Thyroid gland (tissue), 4 donors: ENCODE measurements at regions not wholly inside any gene's neighbourhood (a gene's known extent, or its start where the extent isn't known, plus 50 kb on each side); places are given as distances from the start of the nearest gene placed in this dataset.

Source experiments
- DNase-seq, 2 donors: peaks; one replicate each; pipeline ENCODE4 v3.0.0-alpha.2; 2019
- H3K27ac ChIP-seq, 3 donors: fragments of 200-600 bp; sonication (generic); 1 replicate in 2 of 3; 2 replicates in 1 of 3; pipeline ENCODE4 v1.5.1; 2016 to 2019; ENCODE audit warnings: mild to moderate bottlenecking in 1 of 3, moderate library complexity in 1 of 3
- H3K27me3 ChIP-seq: fragments of 200-600 bp; sonication (generic); one replicate; pipeline ENCODE4 v1.5.1; 2019
- H3K36me3 ChIP-seq, 2 donors: fragments of 200-600 bp; sonication (generic); one replicate each; pipeline ENCODE4 v1.5.1; 2016 to 2019
- H3K4me1 ChIP-seq, 2 donors: fragments of 200-600 bp; sonication (generic); one replicate each; pipeline ENCODE4 v1.5.1; 2017 to 2019
- H3K4me3 ChIP-seq, 3 donors: fragments of 200-600 bp; sonication (generic); replicated peaks in 1 of 3; 1 replicate in 2 of 3; 2 replicates in 1 of 3; pipeline ENCODE4 v1.5.1; 2016; ENCODE audit warnings: mild to moderate bottlenecking in 1 of 3
- H3K9me3 ChIP-seq: fragments of 200-600 bp; sonication (generic); one replicate; pipeline ENCODE4 v1.5.1; 2017
- POLR2A ChIP-seq, 2 donors: fragments of 450-650 bp; IDR thresholded peaks; one replicate each; pipeline ENCODE4 v1.6.1; 2017; ENCODE audit warnings: antibody characterized with exemption in 2 of 2, mild to moderate bottlenecking in 2 of 2, moderate library complexity in 1 of 2
- WGBS, 2 donors: methylation state at CpG; one replicate each; pipeline ENCODE4 v1.1.5; 2017; 5-methylcytosine and 5-hydroxymethylcytosine counted together
- intact Hi-C: fragments of 100-400 bp; cut with DNase I; formaldehyde crosslinking; loops from one replicate; pipeline ENCODE4 v1.15.1; 2023
- TF ChIP-seq, protein P1 (sequence below), 6 experiments: fragments of 200-600 bp in 3 of 6; fragments of 450-650 bp in 3 of 6; sonication (generic) in 3 of 6; IDR thresholded peaks; one replicate each; pipeline ENCODE4 v1.5.1; 2016 to 2019; ENCODE audit warnings: antibody characterized with exemption in 6 of 6, mild to moderate bottlenecking in 2 of 6, inconsistent platforms in 1 of 6, moderate library complexity in 1 of 6

DNA sequence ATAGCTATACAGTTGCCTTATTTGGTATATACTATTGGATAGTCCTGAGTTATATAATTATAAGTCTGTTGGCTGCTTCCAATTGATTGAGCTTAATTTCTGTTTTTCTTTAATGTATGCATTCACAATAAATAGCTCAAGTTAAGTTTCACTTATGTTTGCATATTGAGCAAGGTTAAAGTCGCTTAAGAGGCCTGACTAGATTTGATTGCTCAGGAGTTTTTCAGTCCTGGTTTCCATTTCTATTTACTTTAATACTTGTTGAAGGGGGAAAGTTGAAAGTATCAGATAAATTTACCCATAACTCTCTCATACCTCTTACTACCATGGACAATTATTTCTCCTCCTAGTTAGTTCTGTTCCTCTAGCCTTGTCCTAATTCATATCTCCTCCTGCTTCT, 294.7 kb downstream of the ARL4A start:
- WGBS, 2 donors, result 87 to 93% methylated on average over 1 of the region's 1 CpG
- no peaks in the 10 kb centered on the region for H3K4me1 ChIP-seq
- no peaks in the 10 kb centered on the region for H3K27me3 ChIP-seq
- TF ChIP-seq POLR2A (IDR thresholded peaks at IDR 0.05), result no peak
- TF ChIP-seq, protein P1, sequence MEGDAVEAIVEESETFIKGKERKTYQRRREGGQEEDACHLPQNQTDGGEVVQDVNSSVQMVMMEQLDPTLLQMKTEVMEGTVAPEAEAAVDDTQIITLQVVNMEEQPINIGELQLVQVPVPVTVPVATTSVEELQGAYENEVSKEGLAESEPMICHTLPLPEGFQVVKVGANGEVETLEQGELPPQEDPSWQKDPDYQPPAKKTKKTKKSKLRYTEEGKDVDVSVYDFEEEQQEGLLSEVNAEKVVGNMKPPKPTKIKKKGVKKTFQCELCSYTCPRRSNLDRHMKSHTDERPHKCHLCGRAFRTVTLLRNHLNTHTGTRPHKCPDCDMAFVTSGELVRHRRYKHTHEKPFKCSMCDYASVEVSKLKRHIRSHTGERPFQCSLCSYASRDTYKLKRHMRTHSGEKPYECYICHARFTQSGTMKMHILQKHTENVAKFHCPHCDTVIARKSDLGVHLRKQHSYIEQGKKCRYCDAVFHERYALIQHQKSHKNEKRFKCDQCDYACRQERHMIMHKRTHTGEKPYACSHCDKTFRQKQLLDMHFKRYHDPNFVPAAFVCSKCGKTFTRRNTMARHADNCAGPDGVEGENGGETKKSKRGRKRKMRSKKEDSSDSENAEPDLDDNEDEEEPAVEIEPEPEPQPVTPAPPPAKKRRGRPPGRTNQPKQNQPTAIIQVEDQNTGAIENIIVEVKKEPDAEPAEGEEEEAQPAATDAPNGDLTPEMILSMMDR (IDR thresholded peaks at IDR 0.05), result no peak
- no peak for DNase-seq
- no peaks in the 10 kb centered on the region for H3K9me3 ChIP-seq
- no peak overlapping the region for H3K27ac ChIP-seq
- intact Hi-C loops, result no loop called here
- no peak overlapping the region for H3K4me3 ChIP-seq
- H3K36me3 ChIP-seq, result no peaks in the 10 kb centered on the region

DNA sequence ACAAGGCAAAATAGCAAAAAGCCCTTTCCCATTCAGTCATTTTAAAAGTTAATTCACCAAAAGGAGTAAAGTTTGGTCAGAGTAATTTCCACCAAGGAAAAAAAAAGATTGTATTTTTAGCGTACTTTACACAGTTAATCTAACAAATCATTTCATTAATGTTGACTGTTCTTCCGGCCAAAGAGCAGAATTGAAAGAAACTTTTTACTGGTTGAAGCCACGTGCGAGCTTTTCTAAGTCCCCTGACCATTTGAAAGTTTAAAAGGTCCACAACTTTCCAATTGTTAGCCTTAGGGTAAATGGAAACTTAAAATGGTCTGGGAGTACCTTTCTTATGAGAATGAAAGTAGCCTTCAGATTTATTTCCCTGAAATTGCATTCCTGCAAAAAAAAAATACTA, 296.7 kb downstream of the ARL4A start:
- no peaks in the 10 kb centered on the region for H3K9me3 ChIP-seq
- 80 to 83% methylated on average over 4 of the region's 4 CpGs for WGBS, 2 donors
- no peak for DNase-seq
- no peaks in the 10 kb centered on the region for H3K4me1 ChIP-seq
- no peak overlapping the region for H3K27ac ChIP-seq
- no peak for TF ChIP-seq POLR2A (IDR thresholded peaks at IDR 0.05)
- TF ChIP-seq, protein P1 (IDR thresholded peaks at IDR 0.05), result no peak
- intact Hi-C loops, result no loop called here
- H3K36me3 ChIP-seq, result no peaks in the 10 kb centered on the region
- no peak overlapping the region for H3K4me3 ChIP-seq
- H3K27me3 ChIP-seq, result no peaks in the 10 kb centered on the region

DNA sequence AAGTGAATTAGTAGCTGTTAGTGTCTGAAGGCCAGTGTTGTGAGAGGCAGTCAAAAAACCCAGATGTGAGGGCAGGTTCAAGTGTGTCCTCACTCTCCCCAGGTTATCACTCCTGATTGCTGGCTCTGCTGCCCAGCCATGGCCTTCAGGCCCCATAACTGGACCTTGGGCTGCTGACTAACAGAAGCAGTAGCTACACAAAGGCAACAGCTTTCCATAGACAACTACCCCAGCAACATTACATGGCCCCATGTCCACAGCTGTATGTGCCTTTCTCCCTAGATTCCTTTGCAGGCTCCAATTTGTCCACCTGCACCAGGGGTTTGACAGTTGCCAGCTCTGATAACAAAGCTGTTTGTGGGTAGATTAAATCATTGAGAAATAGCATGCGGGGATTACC, 297.8 kb downstream of the ARL4A start:
- WGBS, 2 donors, result 90 to 98% methylated on average over 1 of the region's 1 CpG
- Histone ChIP-seq H3K27me3 (no peaks in the 10 kb centered on the region), H3K4me3 (no peak overlapping the region), H3K27ac (no peak overlapping the region), H3K36me3 (no peaks in the 10 kb centered on the region), H3K4me1 (no peaks in the 10 kb centered on the region), H3K9me3 (no peaks in the 10 kb centered on the region)
- no peak for DNase-seq
- TF ChIP-seq, protein P1 (IDR thresholded peaks at IDR 0.05), result no peak
- TF ChIP-seq POLR2A (IDR thresholded peaks at IDR 0.05), result no peak
- intact Hi-C loops, result no loop called here

DNA sequence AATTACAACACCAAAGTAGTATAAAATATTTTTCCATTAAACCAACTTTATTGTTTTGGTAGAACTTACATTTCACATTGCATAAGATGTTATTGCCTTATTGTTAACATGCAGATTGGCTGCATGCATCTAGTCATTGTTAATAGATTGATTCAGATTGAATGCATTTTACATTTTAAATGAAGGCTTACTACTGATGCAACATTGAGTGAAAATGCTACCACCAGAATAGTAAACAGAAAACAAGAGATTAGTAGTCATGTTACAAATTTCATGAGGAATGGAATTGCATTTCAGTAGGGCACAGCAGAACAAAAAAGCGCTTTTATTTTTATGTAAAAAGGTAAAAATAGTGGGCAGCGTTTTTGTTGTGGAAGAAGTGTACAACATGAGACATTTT, 298.3 kb downstream of the ARL4A start:
- no peak for DNase-seq
- H3K4me1 ChIP-seq, result no peaks in the 10 kb centered on the region
- no peak overlapping the region for H3K4me3 ChIP-seq
- TF ChIP-seq, protein P1 (IDR thresholded peaks at IDR 0.05), result no peak
- no peak for TF ChIP-seq POLR2A (IDR thresholded peaks at IDR 0.05)
- no peaks in the 10 kb centered on the region for H3K36me3 ChIP-seq
- no peaks in the 10 kb centered on the region for H3K27me3 ChIP-seq
- no peaks in the 10 kb centered on the region for H3K9me3 ChIP-seq
- intact Hi-C loops, result no loop called here
- no peak overlapping the region for H3K27ac ChIP-seq
- 65 to 75% methylated on average over 2 of the region's 2 CpGs for WGBS, 2 donors

DNA sequence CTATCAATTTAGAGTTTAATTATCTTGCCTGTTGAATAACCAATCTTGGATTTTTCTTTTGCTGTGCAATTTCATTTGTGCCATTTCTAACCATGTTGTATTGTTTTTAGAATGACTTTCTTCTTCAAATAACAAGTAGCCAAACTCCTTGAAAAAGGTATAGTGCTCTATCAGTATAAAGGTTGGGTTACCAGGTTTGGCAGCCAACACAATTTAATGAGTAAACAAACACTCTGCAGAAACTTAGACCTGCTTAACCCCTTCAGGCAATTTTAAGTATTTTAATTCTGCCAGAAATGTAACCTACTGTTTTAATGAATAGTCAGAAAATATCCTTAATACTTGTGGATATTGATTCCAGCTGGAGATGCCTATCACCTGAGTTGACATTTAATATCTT, 299.8 kb downstream of the ARL4A start:
- no peaks in the 10 kb centered on the region for H3K4me1 ChIP-seq
- no peaks in the 10 kb centered on the region for H3K36me3 ChIP-seq
- no peaks in the 10 kb centered on the region for H3K27me3 ChIP-seq
- TF ChIP-seq, protein P1 (IDR thresholded peaks at IDR 0.05), result no peak
- TF ChIP-seq POLR2A (IDR thresholded peaks at IDR 0.05), result no peak
- no peaks in the 10 kb centered on the region for H3K9me3 ChIP-seq
- H3K4me3 ChIP-seq, result no peak overlapping the region
- no peak overlapping the region for H3K27ac ChIP-seq
- DNase-seq, result no peak
- intact Hi-C loops, result no loop called here
